GM12878 (cell line): ENCODE measurements at regions not wholly inside any gene's neighbourhood (a gene's known extent, or its start where the extent isn't known, plus 50 kb on each side); places are given as distances from the start of the nearest gene placed in this dataset.

Experiments used
- ATAC-seq: fragments of 200-7000 bp; cut with Tn5 transposase; 3 replicates; pipeline ENCODE4 v1.9.1; 2020; ENCODE audit warnings: mild to moderate bottlenecking, moderate library complexity
- BruUV-seq: library from RNA; stranded (reverse); fragments of 400-500 nt; replicated peaks from 2 replicates; lab custom pipeline; 2021; lab: Mats Ljungman, UMichigan
- CTCF ChIA-PET: fragments of 300-600 bp; sonication (Branson Sonifier 250); formaldehyde crosslinking; extraction: SDS; loops from one replicate; lab custom pipeline; 2021; ENCODE audit warnings: inconsistent platforms; lab: Yijun Ruan, JAX
- POLR2A ChIA-PET: fragments of 350-600 bp; formaldehyde crosslinking; extraction: SDS; loops from one replicate; lab custom pipeline; 2021; ENCODE audit warnings: inconsistent platforms; lab: Charles Lee
- RAD21 ChIA-PET: fragments of 300-600 bp; sonication (Branson Sonifier 250); formaldehyde crosslinking; loops from one replicate; lab custom pipeline; 2023; ENCODE audit warnings: antibody characterized with exemption; ENCODE audit not compliant: unreplicated experiment; lab: Charles Lee
- SMC1A ChIA-PET: fragments of 300-600 bp; sonication (Branson Sonifier 250); formaldehyde crosslinking; loops from one replicate; lab custom pipeline; 2023; ENCODE audit not compliant: unreplicated experiment, uncharacterized antibody; lab: Charles Lee
- DNase-seq: peaks from one replicate; pipeline ENCODE4 v3.0.0-alpha.2; 2011; ENCODE audit warnings: low read depth, low spot score
- FAIRE-seq: peaks from 3 replicates; lab custom pipeline; 2011; peaks lifted over from hg19 to GRCh38; lab: Jason Lieb, UNC
- H2AFZ ChIP-seq: 2 replicates; pipeline ENCODE4 v1.6.0; 2011; ENCODE audit warnings: low read depth, low read length, control low read depth; ENCODE audit not compliant: control insufficient read depth
- H3K27ac ChIP-seq: 2 replicates; pipeline ENCODE4 v1.5.1; 2011; ENCODE audit warnings: control low read depth; ENCODE audit not compliant: control insufficient read depth, insufficient read depth
- H3K27me3 ChIP-seq, 2 experiments: replicated peaks in 1 of 2; 2 replicates each; pipeline versions ENCODE4 v1.6.0 to v1.6.1; 2011; ENCODE audit warnings: low read length in 1 of 2; ENCODE audit not compliant: control insufficient read depth in 2 of 2, insufficient read depth in 2 of 2
- H3K36me3 ChIP-seq, 2 experiments: 2 replicates each; pipeline ENCODE4 v1.5.1; 2011; ENCODE audit warnings: low read length in 1 of 2; ENCODE audit not compliant: control insufficient read depth in 2 of 2, insufficient read depth in 2 of 2
- H3K4me1 ChIP-seq: 2 replicates; pipeline ENCODE4 v1.6.1; 2011; ENCODE audit warnings: mild to moderate bottlenecking, low read length, moderate library complexity, mixed read lengths; ENCODE audit not compliant: control insufficient read depth, insufficient read depth
- H3K4me2 ChIP-seq: 2 replicates; pipeline ENCODE4 v1.6.0; 2011; ENCODE audit warnings: control low read depth; ENCODE audit not compliant: control insufficient read depth, insufficient read depth
- H3K4me3 ChIP-seq: fragments of 200-600 bp; sonication (generic); 2 replicates; pipeline ENCODE4 v1.5.1; 2016
- H3K79me2 ChIP-seq: 2 replicates; pipeline ENCODE4 v1.6.0; 2011; ENCODE audit warnings: low read length; ENCODE audit not compliant: control insufficient read depth, insufficient read depth
- H3K9ac ChIP-seq: 2 replicates; pipeline ENCODE4 v1.8.0; 2011; ENCODE audit warnings: low read length, control low read depth, mixed read lengths; ENCODE audit not compliant: control insufficient read depth, insufficient read depth
- H3K9me3 ChIP-seq: replicated peaks from 3 replicates; pipeline ENCODE4 v1.5.1; 2011; ENCODE audit warnings: mild to moderate bottlenecking, low read length; ENCODE audit not compliant: control insufficient read depth, insufficient read depth
- H4K20me1 ChIP-seq: 2 replicates; pipeline ENCODE4 v1.6.0; 2011; ENCODE audit not compliant: control insufficient read depth, insufficient read depth
- CHD4 ChIP-seq: fragments of 200-600 bp; sonication (generic); IDR thresholded peaks from 2 replicates; pipeline ENCODE4 v1.6.1; 2016; ENCODE audit warnings: mild to moderate bottlenecking
- E4F1 ChIP-seq: fragments of 450-650 bp; IDR thresholded peaks from 2 replicates; pipeline ENCODE4 v1.6.1; 2018; ENCODE audit warnings: borderline replicate concordance, mild to moderate bottlenecking; ENCODE audit not compliant: partially characterized antibody
- EED ChIP-seq: sonication (generic); IDR thresholded peaks from 2 replicates; pipeline ENCODE4 v1.6.1; 2016; ENCODE audit warnings: antibody characterized with exemption, low read depth
- IRF3 ChIP-seq: fragments of 450-650 bp; IDR thresholded peaks from 2 replicates; pipeline ENCODE4 v1.6.1; 2014; ENCODE audit warnings: mild to moderate bottlenecking
- IRF4 ChIP-seq: IDR thresholded peaks from 2 replicates; pipeline ENCODE4 v1.6.1; 2011; ENCODE audit warnings: low read depth, low read length
- KDM1A ChIP-seq: fragments of 200-600 bp; sonication (generic); IDR thresholded peaks from 2 replicates; pipeline ENCODE4 v1.6.1; 2016; ENCODE audit warnings: borderline replicate concordance
- NBN ChIP-seq: fragments of 450-650 bp; IDR thresholded peaks from 2 replicates; pipeline ENCODE4 v1.6.1; 2016
- PKNOX1 ChIP-seq: fragments of 450-650 bp; IDR thresholded peaks from 2 replicates; pipeline ENCODE4 v1.6.1; 2016; ENCODE audit warnings: mild to moderate bottlenecking
- WRNIP1 ChIP-seq: IDR thresholded peaks from 2 replicates; pipeline ENCODE4 v1.6.1; 2011; ENCODE audit warnings: low read depth, low read length, improper control_type of control experiment, borderline replicate concordance
- ZBTB40 ChIP-seq: fragments of 450-650 bp; IDR thresholded peaks from 2 replicates; pipeline ENCODE4 v1.6.1; 2016; ENCODE audit warnings: mild to moderate bottlenecking, moderate library complexity, borderline replicate concordance
- WGBS: methylation state at CpG from one replicate; pipeline ENCODE4 v1.1.6; 2016; ENCODE audit warnings: low lambda C conversion rate; ENCODE audit not compliant: insufficient replicate concordance, insufficient coverage; ENCODE audit errors: missing lambda C conversion rate; 5-methylcytosine and 5-hydroxymethylcytosine counted together
- in situ Hi-C: fragments of 300-500 bp; cut with MboI; formaldehyde crosslinking; loops from 9 replicates; pipeline ENCODE4 v1.14.3; 2018; ENCODE audit warnings: mixed read lengths
- intact Hi-C: fragments of 100-400 bp; cut with micrococcal nuclease; formaldehyde crosslinking; loops from one replicate; pipeline ENCODE4 v1.14.2; 2022; ENCODE audit not compliant: unreplicated experiment

- no peak for TF ChIP-seq ZBTB40
- no peak for TF ChIP-seq EED
These were observed 624.5 kb downstream of the PLOD2 start (continued) for GRCh38 chr3:145536461-145536860.

- H2AFZ ChIP-seq: no peak overlapping the region
- no peak overlapping the region for H3K9ac ChIP-seq
- in situ Hi-C loops: no loop called here
- H3K27me3 ChIP-seq: no peaks in the 10 kb centered on the region
- ChIA-PET CTCF (no interaction called here), RAD21 (no interaction called here), POLR2A (no interaction called here), SMC1A (interaction anchor here (1.7 kb wide), 1 partner anchor 22 kb away, joined by 3 read pairs; no protein-coding TSS in a partner anchor)
- BruUV-seq: no TSS peak
- FAIRE-seq (no peak), ATAC-seq (no peak), DNase-seq (no peak)
- H3K79me2 ChIP-seq: no peaks in the 10 kb centered on the region
- no peak overlapping the region for H3K4me3 ChIP-seq
- 0% methylated on average over 1 of the region's 1 CpG for WGBS
- no peak overlapping the region for H3K27ac ChIP-seq
- no peaks in the 10 kb centered on the region for H3K36me3 ChIP-seq
- H3K9me3 ChIP-seq: no peaks in the 10 kb centered on the region
- intact Hi-C loops: no loop called here
- H4K20me1 ChIP-seq: no peaks in the 10 kb centered on the region
- no peak overlapping the region for H3K4me2 ChIP-seq
- H3K4me1 ChIP-seq: no peaks in the 10 kb centered on the region
- TF ChIP-seq WRNIP1 (no peak), NBN (no peak), CHD4 (no peak), ZBTB40 (no peak), PKNOX1 (no peak), IRF4 (no peak), KDM1A (no peak), IRF3 (no peak), E4F1 (no peak)
These were observed 610.5 kb downstream of the PLOD2 start for GRCh38 chr3:145550522-145550921.
